ENCODE measurements at regions not wholly inside any gene's neighbourhood (a gene's known extent, or its start where the extent isn't known, plus 50 kb on each side); places are given as distances from the start of the nearest gene placed in this dataset.

DNA sequence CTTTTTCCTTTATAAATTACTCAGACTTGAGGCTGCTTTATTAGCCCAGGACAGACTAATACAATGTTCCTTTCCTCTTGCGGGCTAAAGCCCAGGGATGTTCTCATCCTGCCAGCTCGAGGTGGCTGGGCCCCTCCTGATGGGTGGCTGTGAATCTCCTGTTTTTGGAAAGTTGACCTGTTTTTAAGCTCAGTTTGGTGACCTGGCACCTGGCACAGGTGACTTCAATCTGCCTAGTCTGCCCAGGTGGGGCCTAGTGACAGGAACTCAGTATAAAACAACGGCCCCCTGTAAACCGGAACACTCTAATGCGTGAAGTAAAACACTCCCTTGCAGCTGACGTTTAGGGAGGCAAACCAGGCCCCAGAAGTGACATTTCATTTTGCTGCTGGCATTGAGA lies 92.7 kb upstream of the SNTG2 start:
- DNase-seq, result no peak

DNA sequence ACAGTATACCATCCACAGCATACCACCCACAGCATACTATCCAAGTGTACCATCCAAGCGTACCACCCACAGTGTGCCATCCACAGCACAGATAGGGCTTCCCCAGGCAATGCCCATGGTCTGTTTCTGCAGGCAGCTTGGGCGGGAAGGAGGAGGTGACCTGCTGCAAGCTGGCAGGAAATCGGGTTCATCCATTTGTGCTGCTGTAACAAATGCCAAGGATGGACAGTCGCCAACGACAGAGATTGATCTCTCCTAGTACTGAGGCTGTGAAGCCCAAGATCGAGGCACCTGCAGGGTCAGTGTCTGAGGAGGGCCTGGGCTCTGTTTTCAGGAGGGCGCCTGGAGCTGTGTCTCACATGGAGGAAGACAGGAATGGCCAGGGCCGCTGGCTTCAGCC lies 93.6 kb upstream of the SNTG2 start:
- no peak for DNase-seq

DNA sequence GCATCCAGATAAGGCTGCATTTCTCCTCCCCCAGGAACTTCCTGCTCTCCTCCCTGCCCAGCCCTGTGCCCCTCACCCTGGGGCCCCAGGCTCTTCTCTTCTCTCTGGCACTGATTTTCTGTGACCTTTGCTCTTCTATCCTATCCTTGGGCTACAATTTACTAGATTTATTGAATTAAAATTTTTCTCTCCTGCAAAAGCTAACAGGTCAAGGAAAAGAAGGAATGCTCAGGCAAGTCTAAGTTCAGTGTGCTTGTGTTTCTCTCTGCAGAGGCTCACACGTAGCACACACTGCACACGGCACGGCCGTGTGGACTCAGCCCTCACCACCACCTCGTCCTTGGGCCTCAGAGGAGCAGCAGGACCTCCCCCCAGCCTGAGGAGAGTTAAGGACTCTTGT lies 94.2 kb upstream of the SNTG2 start:
- no peak for DNase-seq

GRCh38 chr2:856041-856440 lies 94.6 kb upstream of the SNTG2 start:
- DNase-seq, result no peak

DNA sequence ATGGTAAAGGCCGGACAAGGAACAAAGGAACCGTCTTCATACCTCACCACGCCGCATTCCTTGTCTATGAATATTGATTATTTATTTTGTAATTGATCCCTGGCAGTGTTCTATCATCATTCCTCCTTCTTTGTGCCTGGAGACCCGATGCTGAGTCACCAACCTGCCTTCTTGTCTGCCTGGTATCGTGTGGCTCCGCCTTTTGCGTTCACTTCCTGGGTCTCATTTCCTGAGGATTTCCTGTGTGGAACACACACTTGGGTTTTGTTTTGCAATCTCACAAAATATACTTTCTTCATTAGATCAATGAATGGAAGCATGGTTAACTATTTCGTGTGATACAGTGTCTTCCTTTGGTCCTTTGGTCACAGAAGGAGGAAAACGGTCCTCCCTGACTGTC lies 95.5 kb upstream of the SNTG2 start:
- DNase-seq, result no peak

GRCh38 chr2:854460-854859 lies 96.2 kb upstream of the SNTG2 start:
- peak; percentile 25 for DNase-seq

DNA sequence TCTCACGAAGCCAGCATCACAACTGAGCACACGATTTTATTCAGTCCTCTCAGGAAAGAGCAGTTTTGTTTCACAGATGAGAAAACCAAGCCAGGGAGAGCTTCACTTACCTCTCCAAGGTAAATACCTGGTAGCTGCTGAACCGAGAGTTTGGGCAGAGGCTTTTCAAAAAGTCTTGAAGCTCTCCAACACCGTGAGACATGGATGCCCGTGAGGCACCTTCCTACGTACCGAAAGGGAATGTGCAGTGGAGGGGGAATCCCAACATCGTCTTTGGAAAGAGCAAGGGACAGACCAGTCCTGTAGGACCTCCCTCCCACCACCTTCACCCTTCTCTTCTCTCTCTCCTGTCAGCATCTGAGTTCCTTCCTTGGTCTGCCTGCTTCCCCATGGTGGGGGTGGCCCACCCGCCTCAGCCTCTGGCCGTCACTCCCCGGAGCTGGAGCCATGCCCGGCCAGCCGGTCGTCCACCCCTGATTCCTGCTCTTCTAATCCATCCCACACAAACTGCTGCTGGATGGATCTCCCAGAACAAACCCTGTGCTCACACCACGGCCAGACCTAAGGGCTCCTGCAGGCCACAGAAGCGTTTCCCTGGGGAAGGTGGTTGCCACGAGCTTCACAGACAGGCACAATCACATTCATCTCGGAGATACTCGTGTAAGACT lies 97.3 kb upstream of the SNTG2 start:
- no peak for DNase-seq

DNA sequence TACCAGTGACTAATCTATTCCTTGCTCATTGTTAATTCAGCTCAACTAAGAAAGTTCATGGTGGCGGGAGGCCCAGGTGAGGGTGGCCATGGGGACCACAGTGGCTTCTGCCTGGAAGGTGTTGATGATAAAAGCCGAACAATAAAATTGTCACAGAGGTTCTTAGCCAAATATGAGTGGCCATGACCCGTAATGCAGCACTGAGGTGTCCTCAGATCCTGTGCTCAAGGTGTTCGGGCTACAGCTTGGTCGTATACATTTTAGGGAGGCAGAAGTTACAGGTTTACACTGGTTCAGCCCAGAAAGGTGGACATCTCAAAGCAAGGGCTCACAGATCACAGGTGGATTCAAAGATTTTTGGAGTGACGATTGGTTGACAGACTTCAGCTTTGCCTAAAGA lies 98.5 kb upstream of the SNTG2 start:
- no peak for DNase-seq

DNA sequence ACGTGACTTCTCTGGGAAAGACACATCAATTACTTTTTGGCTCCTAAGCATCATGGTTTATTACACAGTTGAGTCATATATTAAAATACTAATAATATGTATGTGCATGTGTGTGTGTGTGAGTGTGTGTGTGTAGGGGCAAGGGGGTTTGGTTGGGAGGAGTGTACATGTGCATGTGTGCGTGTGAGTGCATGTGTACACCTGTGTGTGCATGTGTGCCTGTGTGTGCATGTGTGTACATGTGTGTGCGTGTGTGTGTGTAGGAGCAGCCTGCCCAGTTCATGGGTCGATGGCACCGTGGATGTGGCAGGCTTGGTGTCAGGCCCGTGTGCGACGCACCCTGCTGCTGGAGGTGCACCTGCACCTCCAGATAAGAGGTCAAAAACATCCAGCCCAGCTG lies 99.0 kb upstream of the SNTG2 start:
- no peak for DNase-seq

DNA sequence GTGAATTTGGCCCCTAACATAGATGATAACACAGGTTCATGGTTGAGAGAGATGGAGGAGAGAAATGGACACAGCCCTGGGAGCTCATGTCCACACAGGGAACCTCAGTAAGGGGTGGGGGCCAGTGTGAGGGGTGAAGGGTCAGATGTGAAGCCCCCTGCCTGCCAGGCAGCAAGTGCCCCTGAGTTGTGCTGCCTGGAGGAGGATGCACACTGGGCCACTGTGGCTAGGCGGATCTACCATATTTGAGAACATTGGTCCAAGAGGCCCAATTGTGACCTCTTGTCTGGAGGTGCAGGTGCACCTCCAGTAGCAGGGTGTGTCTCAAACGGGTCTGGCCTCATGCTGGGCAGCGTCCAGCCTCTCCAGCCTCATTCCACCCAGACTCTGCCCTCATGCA lies 99.6 kb upstream of the SNTG2 start:
- DNase-seq, result no peak

DNA sequence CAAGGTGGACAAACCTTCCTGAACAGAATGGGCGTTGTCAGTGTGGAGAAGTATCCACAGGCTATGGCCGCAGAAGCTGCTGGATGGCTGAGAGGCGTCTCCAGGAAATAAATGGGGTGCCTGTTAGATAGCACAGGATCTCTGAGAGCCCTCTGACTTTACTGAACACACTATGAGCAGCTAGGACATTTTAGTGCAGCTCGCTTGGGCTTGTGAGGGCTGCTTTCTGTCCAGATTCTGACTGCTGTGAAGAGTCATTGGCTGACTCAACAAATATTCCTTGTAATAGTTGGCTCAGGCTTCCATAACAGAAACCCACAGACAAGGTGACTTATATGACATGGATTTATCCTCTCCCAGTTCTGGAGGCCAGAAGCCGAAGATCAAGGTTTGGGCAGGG lies 100.2 kb upstream of the SNTG2 start:
- DNase-seq, result no peak

GRCh38 chr2:848099-848498 lies 102.5 kb upstream of the SNTG2 start:
- no peak for DNase-seq

DNA sequence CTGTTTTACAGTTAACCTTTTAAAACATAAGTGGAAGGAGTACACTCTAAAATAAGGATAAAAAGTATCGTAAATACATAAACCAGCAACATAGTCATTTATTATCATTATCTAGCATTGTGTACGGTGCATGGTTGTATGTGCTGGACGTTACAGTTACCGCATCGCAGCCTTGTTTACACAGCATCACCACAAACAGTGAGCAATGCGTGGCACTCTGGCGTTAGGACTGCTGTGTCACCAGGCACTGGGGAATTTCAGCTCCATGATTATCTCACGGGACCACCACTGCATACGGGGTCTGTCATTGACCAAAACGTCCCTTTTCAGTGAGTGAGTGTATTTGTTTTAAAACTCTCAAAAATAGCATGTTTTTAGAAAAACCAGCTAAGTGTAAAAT lies 103.0 kb upstream of the SNTG2 start:
- DNase-seq, result no peak

DNA sequence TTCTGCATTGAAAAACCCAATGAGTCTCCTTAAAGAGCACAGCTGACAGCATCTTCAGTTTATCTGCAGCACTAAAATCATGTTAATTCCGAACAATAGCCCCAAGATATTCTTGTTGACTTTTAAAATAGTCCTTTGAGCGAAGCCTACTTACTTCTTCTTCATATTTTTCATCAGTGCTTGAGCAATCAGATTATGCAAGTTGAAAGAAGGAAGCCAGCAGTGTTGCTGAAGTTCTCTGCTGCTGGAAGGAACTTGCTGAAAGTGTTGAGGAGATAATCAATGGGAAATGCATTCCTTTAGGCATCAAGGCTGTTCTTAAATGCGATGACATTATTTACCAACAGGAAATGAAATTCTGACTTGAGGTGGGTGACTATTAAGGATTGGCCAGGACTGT lies 105.9 kb upstream of the SNTG2 start:
- no peak for DNase-seq

DNA sequence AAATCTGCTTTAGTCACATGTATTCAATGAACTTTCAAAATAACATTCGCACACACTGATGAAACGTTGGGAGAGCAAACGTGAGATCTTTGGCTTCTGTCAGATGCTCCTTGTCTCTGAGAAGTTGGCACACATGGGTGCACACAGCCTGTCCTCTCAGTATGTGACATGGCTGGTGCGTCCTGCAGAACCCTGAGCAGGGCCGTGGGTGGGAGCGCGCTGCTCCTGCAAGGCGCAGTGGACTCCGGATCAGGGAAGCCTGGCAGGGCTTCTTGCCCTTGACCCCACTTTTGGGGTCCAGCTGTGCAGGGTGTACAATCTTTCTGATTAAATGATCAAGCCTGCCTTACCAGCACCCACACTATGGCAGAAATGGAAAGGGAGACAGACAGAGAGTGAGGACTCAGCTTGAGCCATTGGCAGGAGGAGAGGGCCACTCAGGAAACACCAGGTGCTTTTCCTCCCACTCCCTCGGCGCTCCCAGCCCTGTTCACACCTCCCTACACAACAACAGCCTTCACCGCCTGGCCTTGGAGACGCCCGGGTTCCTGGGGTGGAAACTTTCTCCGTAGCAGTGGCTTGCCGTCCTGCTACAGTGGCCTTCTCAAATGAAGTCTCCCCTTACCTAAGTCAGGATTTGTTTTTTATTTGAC lies 108.4 kb upstream of the SNTG2 start:
- no peak for DNase-seq

- no peak for DNase-seq
Observed at GRCh38 chr2:841036-841435, 109.6 kb upstream of the SNTG2 start.

- no peak for DNase-seq
Observed at GRCh38 chr2:834233-834632, 116.4 kb upstream of the SNTG2 start.

DNA sequence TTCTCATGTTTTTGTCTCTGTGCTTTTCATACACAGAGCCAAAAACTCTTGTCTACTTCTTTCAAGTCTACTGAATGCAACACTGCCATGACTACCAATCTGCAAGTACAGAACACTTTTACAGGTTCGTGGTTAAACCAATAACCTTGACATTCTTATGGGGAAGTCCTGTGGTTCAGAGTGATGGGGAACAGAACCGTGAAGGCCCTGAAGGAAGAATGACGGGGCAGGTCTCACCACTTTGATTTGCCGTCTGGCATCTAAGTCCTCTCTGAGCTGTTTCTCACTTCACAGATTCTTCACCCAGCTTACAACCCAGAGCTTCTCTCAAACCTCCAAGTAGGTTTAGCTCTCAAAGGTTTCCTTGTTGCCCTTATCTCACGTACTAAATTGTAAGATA lies 117.5 kb upstream of the SNTG2 start:
- no peak for DNase-seq

DNA sequence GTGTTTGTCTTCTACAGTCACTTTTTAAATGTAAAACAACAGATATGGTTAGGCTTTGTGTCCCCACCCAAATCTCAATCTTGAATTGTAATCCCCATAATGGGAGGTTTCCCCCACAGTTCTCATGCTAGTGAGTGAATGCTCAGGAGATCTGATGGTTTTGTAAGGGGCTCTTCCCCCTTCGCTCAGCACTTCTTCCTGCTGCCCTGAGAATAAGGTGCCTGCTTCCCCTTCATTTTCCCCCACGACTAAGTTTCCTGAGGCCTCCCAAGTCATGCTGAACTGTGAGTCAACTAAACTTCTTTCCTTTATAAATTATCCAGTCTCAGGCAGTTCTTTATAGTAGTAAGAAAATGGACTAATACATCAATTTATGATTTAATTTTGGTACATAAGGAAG lies 118.0 kb upstream of the SNTG2 start:
- no peak for DNase-seq

GRCh38 chr2:831622-832021 lies 119.0 kb upstream of the SNTG2 start:
- DNase-seq, result no peak

GRCh38 chr2:831225-831536 lies 119.5 kb upstream of the SNTG2 start:
- DNase-seq, result no peak

- DNase-seq, result no peak
Observed at GRCh38 chr2:830419-831224, 120.0 kb upstream of the SNTG2 start.

- no peak for DNase-seq
Observed at GRCh38 chr2:829047-829446, 121.6 kb upstream of the SNTG2 start.

- no peak for DNase-seq
Observed at GRCh38 chr2:824954-825353, 125.7 kb upstream of the SNTG2 start.

DNA sequence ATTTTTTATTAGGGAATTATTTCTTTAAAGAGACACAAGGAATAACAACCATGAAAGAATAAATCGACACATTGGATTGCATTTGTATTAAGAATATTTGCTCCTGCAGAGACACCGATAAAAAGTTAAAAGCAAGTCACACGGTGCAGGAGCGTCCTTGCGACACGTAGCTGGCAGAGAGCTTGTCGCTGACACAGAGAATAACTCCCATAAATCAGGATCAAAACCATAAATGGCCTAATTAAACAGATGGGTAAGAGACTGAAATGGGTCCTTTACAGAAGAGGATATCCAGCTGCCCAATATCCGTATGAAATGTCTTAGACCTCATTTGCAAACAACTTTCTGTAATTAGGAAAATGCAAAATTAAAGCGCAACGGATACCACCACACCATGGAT lies 126.1 kb upstream of the SNTG2 start:
- no peak for DNase-seq
